ENCODE measurements at regions not wholly inside any gene's neighbourhood (a gene's known extent, or its start where the extent isn't known, plus 50 kb on each side); places are given as distances from the start of the nearest gene placed in this dataset.

DNA sequence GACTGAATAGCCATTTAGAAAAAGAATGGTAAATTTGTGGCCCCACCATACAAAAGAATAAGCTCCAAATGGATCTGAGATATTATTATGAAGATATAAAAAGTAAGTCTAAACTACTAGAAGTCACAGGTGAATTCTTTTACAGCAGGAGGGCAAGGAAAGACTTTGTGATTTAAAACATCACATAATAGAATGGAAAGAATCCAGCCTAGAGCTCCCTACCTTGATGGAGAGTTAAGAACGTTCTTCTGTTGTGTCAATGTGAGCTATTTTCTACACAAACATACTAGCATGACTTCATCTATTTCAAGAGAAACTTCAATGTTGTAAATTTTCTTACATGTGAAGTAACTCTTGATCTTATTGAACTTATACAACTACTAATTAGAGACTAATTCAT is 100.0 kb upstream of the NRSN1 start:
- TF ChIP-seq, protein P1, sequence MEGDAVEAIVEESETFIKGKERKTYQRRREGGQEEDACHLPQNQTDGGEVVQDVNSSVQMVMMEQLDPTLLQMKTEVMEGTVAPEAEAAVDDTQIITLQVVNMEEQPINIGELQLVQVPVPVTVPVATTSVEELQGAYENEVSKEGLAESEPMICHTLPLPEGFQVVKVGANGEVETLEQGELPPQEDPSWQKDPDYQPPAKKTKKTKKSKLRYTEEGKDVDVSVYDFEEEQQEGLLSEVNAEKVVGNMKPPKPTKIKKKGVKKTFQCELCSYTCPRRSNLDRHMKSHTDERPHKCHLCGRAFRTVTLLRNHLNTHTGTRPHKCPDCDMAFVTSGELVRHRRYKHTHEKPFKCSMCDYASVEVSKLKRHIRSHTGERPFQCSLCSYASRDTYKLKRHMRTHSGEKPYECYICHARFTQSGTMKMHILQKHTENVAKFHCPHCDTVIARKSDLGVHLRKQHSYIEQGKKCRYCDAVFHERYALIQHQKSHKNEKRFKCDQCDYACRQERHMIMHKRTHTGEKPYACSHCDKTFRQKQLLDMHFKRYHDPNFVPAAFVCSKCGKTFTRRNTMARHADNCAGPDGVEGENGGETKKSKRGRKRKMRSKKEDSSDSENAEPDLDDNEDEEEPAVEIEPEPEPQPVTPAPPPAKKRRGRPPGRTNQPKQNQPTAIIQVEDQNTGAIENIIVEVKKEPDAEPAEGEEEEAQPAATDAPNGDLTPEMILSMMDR (CRISPR knock-in tag; IDR thresholded peaks at IDR 0.05): no peak
- TF ChIP-seq MEIS2 (CRISPR knock-in tag; IDR thresholded peaks at IDR 0.05) (no peak), BRCA1 (CRISPR knock-in tag; IDR thresholded peaks at IDR 0.05) (no peak), JUN (CRISPR knock-in tag; IDR thresholded peaks at IDR 0.05) (no peak)
- TF ChIP-seq, protein P2, sequence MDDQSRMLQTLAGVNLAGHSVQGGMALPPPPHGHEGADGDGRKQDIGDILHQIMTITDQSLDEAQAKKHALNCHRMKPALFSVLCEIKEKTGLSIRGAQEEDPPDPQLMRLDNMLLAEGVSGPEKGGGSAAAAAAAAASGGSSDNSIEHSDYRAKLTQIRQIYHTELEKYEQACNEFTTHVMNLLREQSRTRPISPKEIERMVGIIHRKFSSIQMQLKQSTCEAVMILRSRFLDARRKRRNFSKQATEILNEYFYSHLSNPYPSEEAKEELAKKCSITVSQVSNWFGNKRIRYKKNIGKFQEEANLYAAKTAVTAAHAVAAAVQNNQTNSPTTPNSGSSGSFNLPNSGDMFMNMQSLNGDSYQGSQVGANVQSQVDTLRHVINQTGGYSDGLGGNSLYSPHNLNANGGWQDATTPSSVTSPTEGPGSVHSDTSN (CRISPR knock-in tag; IDR thresholded peaks at IDR 0.05; ENCODE audit: borderline replicate concordance): no peak

Data from HepG2 (cell line).